HEK293 (cell line): ENCODE measurements at regions not wholly inside any gene's neighbourhood (a gene's known extent, or its start where the extent isn't known, plus 50 kb on each side); places are given as distances from the start of the nearest gene placed in this dataset.

Source experiments
- CTCF ChIA-PET: fragments of 350-600 bp; formaldehyde crosslinking; extraction: SDS; loops from one replicate; lab custom pipeline; 2021; ENCODE audit warnings: antibody characterized with exemption; lab: Yijun Ruan, JAX
- POLR2A ChIA-PET: fragments of 300-600 bp; formaldehyde crosslinking; extraction: SDS; loops from one replicate; lab custom pipeline; 2020; ENCODE audit warnings: antibody characterized with exemption, inconsistent platforms; lab: Yijun Ruan, JAX
- H3K27ac ChIP-seq: fragments of 200-500 bp; sonication (Bioruptor generic); 2 replicates; pipeline ENCODE4 v1.5.1; 2014; ENCODE audit warnings: low read depth, low read length, control low read depth, inconsistent platforms; ENCODE audit errors: extremely low read depth
- H3K36me3 ChIP-seq, 2 experiments: fragments of 200-500 bp in 1 of 2; sonication (Bioruptor generic) in 1 of 2; 1 replicate in 1 of 2; 2 replicates in 1 of 2; pipeline ENCODE4 v1.5.1; 2014 to 2017; ENCODE audit warnings: inconsistent platforms in 2 of 2, low read length in 2 of 2; ENCODE audit not compliant: control insufficient read depth in 2 of 2, insufficient read depth in 1 of 2
- H3K4me1 ChIP-seq: fragments of 200-500 bp; sonication (Bioruptor generic); 2 replicates; pipeline ENCODE4 v1.5.1; 2014; ENCODE audit warnings: mild to moderate bottlenecking, low read length, inconsistent platforms; ENCODE audit not compliant: control insufficient read depth, insufficient read depth
- H3K4me3 ChIP-seq: 2 replicates; pipeline ENCODE4 v1.5.1; 2011; ENCODE audit warnings: low read depth, mild to moderate bottlenecking, control low read depth, low read length, moderate library complexity
- H3K9me3 ChIP-seq: fragments of 200-500 bp; sonication (Bioruptor generic); 2 replicates; pipeline ENCODE4 v1.5.1; 2014; ENCODE audit warnings: low read depth, low read length, inconsistent platforms; ENCODE audit not compliant: control insufficient read depth, insufficient read depth
- BCL11A ChIP-seq: fragments of 450-650 bp; formaldehyde crosslinking; IDR thresholded peaks from 2 replicates; pipeline ENCODE4 v1.5.1; 2016; ENCODE audit warnings: low read depth, missing biosample characterization, missing genetic modification characterization
- FEZF1 ChIP-seq: fragments of 450-650 bp; formaldehyde crosslinking; IDR thresholded peaks from 2 replicates; pipeline ENCODE4 v1.5.1; 2016; ENCODE audit warnings: missing biosample characterization, missing genetic modification characterization
- KLF10 ChIP-seq: fragments of 450-650 bp; IDR thresholded peaks from 2 replicates; pipeline ENCODE4 v1.5.1; 2018; ENCODE audit warnings: missing biosample characterization, mild to moderate bottlenecking, missing genetic modification characterization
- KLF9 ChIP-seq: fragments of 450-650 bp; formaldehyde crosslinking; IDR thresholded peaks from 2 replicates; pipeline ENCODE4 v1.5.1; 2016; ENCODE audit warnings: missing biosample characterization, missing genetic modification characterization, low read depth
- REPIN1 ChIP-seq: fragments of 450-650 bp; formaldehyde crosslinking; IDR thresholded peaks from 2 replicates; pipeline ENCODE4 v1.5.1; 2017; ENCODE audit warnings: missing biosample characterization, missing genetic modification characterization, low read depth
- SALL2 ChIP-seq: fragments of 450-650 bp; formaldehyde crosslinking; IDR thresholded peaks from 2 replicates; pipeline ENCODE4 v1.5.0; 2017; ENCODE audit warnings: missing biosample characterization, mild to moderate bottlenecking, missing genetic modification characterization, borderline replicate concordance
- SCRT1 ChIP-seq: fragments of 450-650 bp; formaldehyde crosslinking; IDR thresholded peaks from 2 replicates; pipeline ENCODE4 v1.5.1; 2016; ENCODE audit warnings: missing biosample characterization, missing genetic modification characterization, borderline replicate concordance
- ZBTB26 ChIP-seq: fragments of 450-650 bp; formaldehyde crosslinking; optimal IDR thresholded peaks from 2 replicates; pipeline ENCODE3; 2016; ENCODE audit warnings: missing biosample characterization, mild to moderate bottlenecking, missing genetic modification characterization
- ZFHX2 ChIP-seq: fragments of 450-650 bp; formaldehyde crosslinking; conservative IDR thresholded peaks from 2 replicates; pipeline ENCODE4 v1.5.1; 2016; ENCODE audit warnings: missing biosample characterization, missing genetic modification characterization
- ZNF132 ChIP-seq: fragments of 450-650 bp; formaldehyde crosslinking; IDR thresholded peaks from 2 replicates; pipeline ENCODE4 v1.5.1; 2017; ENCODE audit warnings: missing biosample characterization, missing genetic modification characterization, borderline replicate concordance
- ZNF211 ChIP-seq: fragments of 450-650 bp; formaldehyde crosslinking; IDR thresholded peaks from 2 replicates; pipeline ENCODE4 v1.5.1; 2016; ENCODE audit warnings: low read depth, missing biosample characterization, missing genetic modification characterization
- ZNF274 ChIP-seq, 2 experiments: fragments of 200-500 bp in 1 of 2; fragments of 450-650 bp in 1 of 2; sonication (Bioruptor generic) in 1 of 2; formaldehyde crosslinking in 1 of 2; IDR thresholded peaks; 2 replicates each; pipeline versions ENCODE4 v1.5.1 to v1.6.1; 2014 to 2016; ENCODE audit warnings: borderline replicate concordance in 1 of 2, inconsistent platforms in 1 of 2, low read length in 1 of 2, missing biosample characterization in 1 of 2, missing genetic modification characterization in 1 of 2
- ZNF510 ChIP-seq: fragments of 450-650 bp; formaldehyde crosslinking; IDR thresholded peaks from 2 replicates; pipeline ENCODE4 v1.5.1; 2018; ENCODE audit warnings: mild to moderate bottlenecking, missing genetic modification characterization, missing biosample characterization; ENCODE audit not compliant: insufficient replicate concordance
- ZNF521 ChIP-seq: fragments of 450-650 bp; formaldehyde crosslinking; IDR thresholded peaks from 2 replicates; pipeline ENCODE4 v1.5.1; 2017; ENCODE audit warnings: missing biosample characterization, mild to moderate bottlenecking, missing genetic modification characterization
- ZNF747 ChIP-seq: fragments of 450-650 bp; formaldehyde crosslinking; IDR thresholded peaks from 2 replicates; pipeline ENCODE4 v1.5.1; 2016; ENCODE audit warnings: missing biosample characterization, missing genetic modification characterization
- ZSCAN30 ChIP-seq: fragments of 450-650 bp; IDR thresholded peaks from 2 replicates; pipeline ENCODE4 v1.5.1; 2018; ENCODE audit warnings: missing biosample characterization, mild to moderate bottlenecking, missing genetic modification characterization, moderate library complexity
- TF ChIP-seq, protein P1 (sequence below): fragments of 450-650 bp; formaldehyde crosslinking; IDR thresholded peaks from 2 replicates; pipeline ENCODE4 v1.5.1; 2016; ENCODE audit warnings: missing biosample characterization, missing genetic modification characterization, borderline replicate concordance
- TF ChIP-seq, protein P2 (sequence below): fragments of 450-650 bp; formaldehyde crosslinking; IDR thresholded peaks from 2 replicates; pipeline ENCODE4 v1.5.1; 2016; ENCODE audit warnings: missing biosample characterization, missing genetic modification characterization
- TF ChIP-seq, protein P3 (sequence below): fragments of 450-650 bp; formaldehyde crosslinking; IDR thresholded peaks from 2 replicates; pipeline ENCODE4 v1.5.1; 2016; ENCODE audit warnings: missing biosample characterization, missing genetic modification characterization
- TF ChIP-seq, protein P4 (sequence below): fragments of 450-650 bp; IDR thresholded peaks from 2 replicates; pipeline ENCODE4 v1.5.1; 2018; ENCODE audit warnings: missing biosample characterization, mild to moderate bottlenecking, missing genetic modification characterization

- Histone ChIP-seq H3K9me3 (no peaks in the 10 kb centered on the region), H3K4me1 (0 out of 2 replicates have a peak, but pooled peaks cover 3% of the 10 kb centered on the region), H3K36me3 (no peaks in the 10 kb centered on the region), H3K27ac (no peak overlapping the region), H3K4me3 (no peak overlapping the region)
- POLR2A ChIA-PET, result no interaction called here
- TF ChIP-seq ZNF510 (tag by site-specific recombination), result no peak
- TF ChIP-seq, protein P1, sequence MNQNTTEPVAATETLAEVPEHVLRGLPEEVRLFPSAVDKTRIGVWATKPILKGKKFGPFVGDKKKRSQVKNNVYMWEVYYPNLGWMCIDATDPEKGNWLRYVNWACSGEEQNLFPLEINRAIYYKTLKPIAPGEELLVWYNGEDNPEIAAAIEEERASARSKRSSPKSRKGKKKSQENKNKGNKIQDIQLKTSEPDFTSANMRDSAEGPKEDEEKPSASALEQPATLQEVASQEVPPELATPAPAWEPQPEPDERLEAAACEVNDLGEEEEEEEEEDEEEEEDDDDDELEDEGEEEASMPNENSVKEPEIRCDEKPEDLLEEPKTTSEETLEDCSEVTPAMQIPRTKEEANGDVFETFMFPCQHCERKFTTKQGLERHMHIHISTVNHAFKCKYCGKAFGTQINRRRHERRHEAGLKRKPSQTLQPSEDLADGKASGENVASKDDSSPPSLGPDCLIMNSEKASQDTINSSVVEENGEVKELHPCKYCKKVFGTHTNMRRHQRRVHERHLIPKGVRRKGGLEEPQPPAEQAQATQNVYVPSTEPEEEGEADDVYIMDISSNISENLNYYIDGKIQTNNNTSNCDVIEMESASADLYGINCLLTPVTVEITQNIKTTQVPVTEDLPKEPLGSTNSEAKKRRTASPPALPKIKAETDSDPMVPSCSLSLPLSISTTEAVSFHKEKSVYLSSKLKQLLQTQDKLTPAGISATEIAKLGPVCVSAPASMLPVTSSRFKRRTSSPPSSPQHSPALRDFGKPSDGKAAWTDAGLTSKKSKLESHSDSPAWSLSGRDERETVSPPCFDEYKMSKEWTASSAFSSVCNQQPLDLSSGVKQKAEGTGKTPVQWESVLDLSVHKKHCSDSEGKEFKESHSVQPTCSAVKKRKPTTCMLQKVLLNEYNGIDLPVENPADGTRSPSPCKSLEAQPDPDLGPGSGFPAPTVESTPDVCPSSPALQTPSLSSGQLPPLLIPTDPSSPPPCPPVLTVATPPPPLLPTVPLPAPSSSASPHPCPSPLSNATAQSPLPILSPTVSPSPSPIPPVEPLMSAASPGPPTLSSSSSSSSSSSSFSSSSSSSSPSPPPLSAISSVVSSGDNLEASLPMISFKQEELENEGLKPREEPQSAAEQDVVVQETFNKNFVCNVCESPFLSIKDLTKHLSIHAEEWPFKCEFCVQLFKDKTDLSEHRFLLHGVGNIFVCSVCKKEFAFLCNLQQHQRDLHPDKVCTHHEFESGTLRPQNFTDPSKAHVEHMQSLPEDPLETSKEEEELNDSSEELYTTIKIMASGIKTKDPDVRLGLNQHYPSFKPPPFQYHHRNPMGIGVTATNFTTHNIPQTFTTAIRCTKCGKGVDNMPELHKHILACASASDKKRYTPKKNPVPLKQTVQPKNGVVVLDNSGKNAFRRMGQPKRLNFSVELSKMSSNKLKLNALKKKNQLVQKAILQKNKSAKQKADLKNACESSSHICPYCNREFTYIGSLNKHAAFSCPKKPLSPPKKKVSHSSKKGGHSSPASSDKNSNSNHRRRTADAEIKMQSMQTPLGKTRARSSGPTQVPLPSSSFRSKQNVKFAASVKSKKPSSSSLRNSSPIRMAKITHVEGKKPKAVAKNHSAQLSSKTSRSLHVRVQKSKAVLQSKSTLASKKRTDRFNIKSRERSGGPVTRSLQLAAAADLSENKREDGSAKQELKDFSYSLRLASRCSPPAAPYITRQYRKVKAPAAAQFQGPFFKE (tag by site-specific recombination), result no peak
- TF ChIP-seq KLF10 (tag by site-specific recombination), result no peak
- no peak for TF ChIP-seq ZBTB26 (tag by site-specific recombination)
- TF ChIP-seq KLF9 (tag by site-specific recombination), result no peak
- TF ChIP-seq ZFHX2 (tag by site-specific recombination), result no peak
- TF ChIP-seq ZNF211 (tag by site-specific recombination), result no peak
- TF ChIP-seq, protein P2, sequence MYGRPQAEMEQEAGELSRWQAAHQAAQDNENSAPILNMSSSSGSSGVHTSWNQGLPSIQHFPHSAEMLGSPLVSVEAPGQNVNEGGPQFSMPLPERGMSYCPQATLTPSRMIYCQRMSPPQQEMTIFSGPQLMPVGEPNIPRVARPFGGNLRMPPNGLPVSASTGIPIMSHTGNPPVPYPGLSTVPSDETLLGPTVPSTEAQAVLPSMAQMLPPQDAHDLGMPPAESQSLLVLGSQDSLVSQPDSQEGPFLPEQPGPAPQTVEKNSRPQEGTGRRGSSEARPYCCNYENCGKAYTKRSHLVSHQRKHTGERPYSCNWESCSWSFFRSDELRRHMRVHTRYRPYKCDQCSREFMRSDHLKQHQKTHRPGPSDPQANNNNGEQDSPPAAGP (tag by site-specific recombination), result no peak
- CTCF ChIA-PET, result interaction anchor here (0.7 kb wide), 1 partner anchor 34 kb away, joined by 4 read pairs; no protein-coding TSS in a partner anchor
These were observed 83.1 kb upstream of the USP47 start for GRCh38 chr11:11758603-11759196.

DNA sequence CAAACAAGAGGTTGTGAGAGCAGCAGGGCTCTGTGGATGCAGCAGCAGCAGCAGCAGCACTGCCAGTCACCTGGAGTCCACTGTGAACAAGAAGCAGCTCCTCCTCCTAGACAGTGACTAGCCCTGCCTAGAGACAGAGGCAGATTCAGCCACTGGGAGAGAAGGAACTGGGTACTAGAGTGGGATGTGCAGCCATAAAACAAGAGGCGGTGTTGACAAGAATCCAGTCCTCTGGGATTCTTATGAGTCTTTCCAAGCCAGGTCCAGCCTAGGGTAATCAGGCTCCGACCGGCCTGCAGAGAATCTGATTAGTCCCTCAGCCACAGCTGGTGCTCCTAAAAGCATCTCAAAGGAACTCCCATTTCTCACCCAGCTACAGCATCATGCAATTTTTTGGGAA, 83.9 kb upstream of the USP47 start:
- Histone ChIP-seq H3K9me3 (no peaks in the 10 kb centered on the region), H3K27ac (no peak overlapping the region), H3K4me3 (no peak overlapping the region), H3K36me3 (no peaks in the 10 kb centered on the region), H3K4me1 (0 out of 2 replicates have a peak, but pooled peaks cover 3% of the 10 kb centered on the region)
- TF ChIP-seq SALL2 (no peak), ZSCAN30 (tag by site-specific recombination) (no peak), SCRT1 (tag by site-specific recombination) (no peak), REPIN1 (tag by site-specific recombination) (no peak), ZNF132 (tag by site-specific recombination) (no peak), ZNF274 (IDR thresholded peaks at IDR 0.05; ENCODE audit: low read length) (no peak), ZNF274 (tag by site-specific recombination; IDR thresholded peaks at IDR 0.05; ENCODE audit: borderline replicate concordance) (no peak), FEZF1 (no peak), ZNF521 (tag by site-specific recombination) (no peak), BCL11A (no peak), ZNF747 (tag by site-specific recombination) (no peak)
- TF ChIP-seq, protein P3, sequence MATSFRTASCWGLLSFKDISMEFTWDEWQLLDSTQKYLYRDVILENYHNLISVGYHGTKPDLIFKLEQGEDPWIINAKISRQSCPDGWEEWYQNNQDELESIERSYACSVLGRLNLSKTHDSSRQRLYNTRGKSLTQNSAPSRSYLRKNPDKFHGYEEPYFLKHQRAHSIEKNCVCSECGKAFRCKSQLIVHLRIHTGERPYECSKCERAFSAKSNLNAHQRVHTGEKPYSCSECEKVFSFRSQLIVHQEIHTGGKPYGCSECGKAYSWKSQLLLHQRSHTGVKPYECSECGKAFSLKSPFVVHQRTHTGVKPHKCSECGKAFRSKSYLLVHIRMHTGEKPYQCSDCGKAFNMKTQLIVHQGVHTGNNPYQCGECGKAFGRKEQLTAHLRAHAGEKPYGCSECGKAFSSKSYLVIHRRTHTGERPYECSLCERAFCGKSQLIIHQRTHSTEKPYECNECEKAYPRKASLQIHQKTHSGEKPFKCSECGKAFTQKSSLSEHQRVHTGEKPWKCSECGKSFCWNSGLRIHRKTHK (tag by site-specific recombination), result no peak
- TF ChIP-seq, protein P4, sequence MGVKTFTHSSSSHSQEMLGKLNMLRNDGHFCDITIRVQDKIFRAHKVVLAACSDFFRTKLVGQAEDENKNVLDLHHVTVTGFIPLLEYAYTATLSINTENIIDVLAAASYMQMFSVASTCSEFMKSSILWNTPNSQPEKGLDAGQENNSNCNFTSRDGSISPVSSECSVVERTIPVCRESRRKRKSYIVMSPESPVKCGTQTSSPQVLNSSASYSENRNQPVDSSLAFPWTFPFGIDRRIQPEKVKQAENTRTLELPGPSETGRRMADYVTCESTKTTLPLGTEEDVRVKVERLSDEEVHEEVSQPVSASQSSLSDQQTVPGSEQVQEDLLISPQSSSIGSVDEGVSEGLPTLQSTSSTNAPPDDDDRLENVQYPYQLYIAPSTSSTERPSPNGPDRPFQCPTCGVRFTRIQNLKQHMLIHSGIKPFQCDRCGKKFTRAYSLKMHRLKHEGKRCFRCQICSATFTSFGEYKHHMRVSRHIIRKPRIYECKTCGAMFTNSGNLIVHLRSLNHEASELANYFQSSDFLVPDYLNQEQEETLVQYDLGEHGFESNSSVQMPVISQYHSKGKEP (tag by site-specific recombination), result no peak
- ChIA-PET CTCF (no interaction called here), POLR2A (no interaction called here)
